ENCODE measurements at regions not wholly inside any gene's neighbourhood (a gene's known extent, or its start where the extent isn't known, plus 50 kb on each side); places are given as distances from the start of the nearest gene placed in this dataset.

DNA sequence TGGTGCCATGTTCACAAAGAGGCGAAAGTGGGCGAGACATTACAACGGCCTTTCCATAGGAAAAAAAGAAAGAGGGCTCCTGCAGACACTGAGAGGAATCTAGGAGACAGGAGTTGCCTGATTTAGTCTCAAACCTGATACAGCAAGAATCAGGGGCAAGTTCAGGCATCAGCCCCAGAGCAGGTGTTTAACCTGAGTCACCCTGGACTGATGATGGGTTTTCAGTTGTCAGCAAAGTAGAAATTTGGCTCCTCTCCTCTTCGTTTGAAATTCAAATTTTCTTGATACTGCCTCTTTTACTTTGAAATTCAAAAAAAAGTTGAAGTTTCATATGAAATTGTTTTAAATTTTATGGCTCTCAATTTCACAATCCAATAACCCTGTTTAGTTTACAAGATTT lies 189.5 kb downstream of the ABCC12 start:
- TF ChIP-seq EZH2 (IDR thresholded peaks at IDR 0.05; ENCODE audit: insufficient read depth, poor library complexity, severe bottlenecking), result no peak
- TF ChIP-seq EZH2phosphoT487 (IDR thresholded peaks at IDR 0.05; ENCODE audit: insufficient read depth, low read depth), result no peak
